ENCODE measurements at regions not wholly inside any gene's neighbourhood (a gene's known extent, or its start where the extent isn't known, plus 50 kb on each side); places are given as distances from the start of the nearest gene placed in this dataset.

DNA sequence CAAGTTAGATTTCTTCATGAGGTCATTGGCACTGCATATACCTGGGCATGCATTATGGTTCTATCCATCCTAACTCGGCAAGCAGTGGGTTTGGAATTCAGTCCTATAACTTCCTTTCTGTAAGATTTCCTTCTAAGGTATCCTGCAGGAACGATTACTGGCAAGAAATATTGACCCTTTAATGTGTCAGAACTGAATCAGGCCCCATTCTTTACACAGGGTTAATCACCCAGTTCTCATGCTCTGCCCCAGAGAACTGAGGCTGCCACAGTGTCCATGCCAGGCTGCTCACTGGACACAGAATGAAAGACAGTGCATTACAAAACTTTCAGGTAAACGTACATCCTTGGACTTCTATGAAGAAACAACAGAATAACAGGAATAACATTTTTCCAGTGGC is 108.9 kb downstream of the RPL22L1 start:
- H3K4me2 ChIP-seq (ENCODE audit: low read depth, low read length, poor library complexity, severe bottlenecking): no peak overlapping the region
- no peaks in the 10 kb centered on the region for H3K36me3 ChIP-seq (ENCODE audit: insufficient read depth, low read length)
- H3K9me3 ChIP-seq (ENCODE audit: insufficient read depth, low read depth, low read length): no peaks in the 10 kb centered on the region
- H3K9me2 ChIP-seq (replicated peaks; ENCODE audit: low read depth, low read length): no peaks in the 10 kb centered on the region
- no peaks in the 10 kb centered on the region for H3K4me1 ChIP-seq (ENCODE audit: insufficient read depth, low read length, poor library complexity, severe bottlenecking)
- H3K79me2 ChIP-seq (ENCODE audit: insufficient read depth, low read length): no peaks in the 10 kb centered on the region
- H3K4me3 ChIP-seq (ENCODE audit: low read length, poor library complexity, severe bottlenecking): no peak overlapping the region
- H3K27me3 ChIP-seq (ENCODE audit: insufficient read depth, low read length, poor library complexity, severe bottlenecking): no peaks in the 10 kb centered on the region
- H2AFZ ChIP-seq (ENCODE audit: low read length): no peak overlapping the region
- TF ChIP-seq EZH2phosphoT487 (IDR thresholded peaks at IDR 0.05; ENCODE audit: borderline replicate concordance) (no peak), CTCF (conservative IDR thresholded peaks at IDR 0.05; ENCODE audit: low read length) (no peak)
- no peaks in the 10 kb centered on the region for H4K20me1 ChIP-seq (ENCODE audit: insufficient read depth, low read length, poor library complexity, severe bottlenecking)
- no peak overlapping the region for H3K9ac ChIP-seq (ENCODE audit: low read depth, low read length, poor library complexity, severe bottlenecking)
- no peaks in the 10 kb centered on the region for H3F3A ChIP-seq (ENCODE audit: low read depth)

- Histone ChIP-seq H3K9me3 (ENCODE audit: insufficient read depth, low read depth, low read length) (no peaks in the 10 kb centered on the region), H3K27me3 (ENCODE audit: insufficient read depth, low read length, poor library complexity, severe bottlenecking) (no peaks in the 10 kb centered on the region), H3K4me3 (ENCODE audit: low read length, poor library complexity, severe bottlenecking) (no peak overlapping the region), H3K4me1 (ENCODE audit: insufficient read depth, low read length, poor library complexity, severe bottlenecking) (no peaks in the 10 kb centered on the region), H3K79me2 (ENCODE audit: insufficient read depth, low read length) (no peaks in the 10 kb centered on the region), H3K4me2 (ENCODE audit: low read depth, low read length, poor library complexity, severe bottlenecking) (no peak overlapping the region), H3K9me2 (replicated peaks; ENCODE audit: low read depth, low read length) (no peaks in the 10 kb centered on the region), H3F3A (ENCODE audit: low read depth) (no peaks in the 10 kb centered on the region), H3K36me3 (ENCODE audit: insufficient read depth, low read length) (no peaks in the 10 kb centered on the region), H2AFZ (ENCODE audit: low read length) (no peak overlapping the region), H3K9ac (ENCODE audit: low read depth, low read length, poor library complexity, severe bottlenecking) (no peak overlapping the region), H4K20me1 (ENCODE audit: insufficient read depth, low read length, poor library complexity, severe bottlenecking) (no peaks in the 10 kb centered on the region)
- TF ChIP-seq CTCF (conservative IDR thresholded peaks at IDR 0.05; ENCODE audit: low read length): no peak
- no peak for TF ChIP-seq EZH2phosphoT487 (IDR thresholded peaks at IDR 0.05; ENCODE audit: borderline replicate concordance)
Observed at GRCh38 chr3:170760174-170760526, 109.8 kb downstream of the RPL22L1 start.

DNA sequence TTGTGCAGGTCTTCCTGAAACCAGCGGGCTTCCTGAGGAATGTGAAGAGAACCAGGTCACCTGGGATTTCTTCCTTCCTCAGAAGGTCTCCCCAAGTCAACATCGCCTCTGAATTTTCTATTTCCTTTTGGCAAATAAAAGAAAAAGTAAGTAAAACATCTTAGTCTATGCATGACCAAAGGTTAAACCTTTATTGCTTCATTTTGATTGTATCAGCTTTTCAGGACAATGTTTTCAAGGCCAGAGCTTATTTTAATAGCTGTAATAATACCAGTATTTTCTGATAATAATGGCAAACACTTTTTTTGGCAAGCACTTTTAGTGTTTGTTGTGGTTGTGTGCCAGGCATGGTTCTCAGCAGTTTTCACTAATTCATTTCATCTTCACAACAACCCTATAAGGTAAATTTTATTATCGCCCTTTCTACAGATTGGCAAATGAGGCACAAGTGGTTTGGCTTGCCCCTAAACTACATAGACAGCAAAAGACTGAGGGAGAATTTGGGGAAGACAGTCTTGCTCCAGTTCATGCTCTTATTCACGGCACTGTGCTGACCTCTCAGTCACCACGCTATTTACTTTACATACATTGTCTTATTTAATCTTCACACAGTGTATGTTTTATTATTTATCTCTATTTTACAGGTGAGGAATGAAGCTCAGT is 110.4 kb downstream of the RPL22L1 start:
- H3F3A ChIP-seq (ENCODE audit: low read depth): no peaks in the 10 kb centered on the region
- H3K4me2 ChIP-seq (ENCODE audit: low read depth, low read length, poor library complexity, severe bottlenecking): no peak overlapping the region
- no peaks in the 10 kb centered on the region for H3K79me2 ChIP-seq (ENCODE audit: insufficient read depth, low read length)
- H3K36me3 ChIP-seq (ENCODE audit: insufficient read depth, low read length): no peaks in the 10 kb centered on the region
- no peaks in the 10 kb centered on the region for H3K9me3 ChIP-seq (ENCODE audit: insufficient read depth, low read depth, low read length)
- H2AFZ ChIP-seq (ENCODE audit: low read length): no peak overlapping the region
- no peaks in the 10 kb centered on the region for H4K20me1 ChIP-seq (ENCODE audit: insufficient read depth, low read length, poor library complexity, severe bottlenecking)
- H3K27me3 ChIP-seq (ENCODE audit: insufficient read depth, low read length, poor library complexity, severe bottlenecking): no peaks in the 10 kb centered on the region
- H3K9me2 ChIP-seq (replicated peaks; ENCODE audit: low read depth, low read length): no peaks in the 10 kb centered on the region
- no peaks in the 10 kb centered on the region for H3K4me1 ChIP-seq (ENCODE audit: insufficient read depth, low read length, poor library complexity, severe bottlenecking)
- TF ChIP-seq EZH2phosphoT487 (IDR thresholded peaks at IDR 0.05; ENCODE audit: borderline replicate concordance): no peak
- TF ChIP-seq CTCF (conservative IDR thresholded peaks at IDR 0.05; ENCODE audit: low read length): no peak
- no peak overlapping the region for H3K4me3 ChIP-seq (ENCODE audit: low read length, poor library complexity, severe bottlenecking)
- H3K9ac ChIP-seq (ENCODE audit: low read depth, low read length, poor library complexity, severe bottlenecking): no peak overlapping the region
